HG03066 (cell line): ENCODE measurements at regions not wholly inside any gene's neighbourhood (a gene's known extent, or its start where the extent isn't known, plus 50 kb on each side); places are given as distances from the start of the nearest gene placed in this dataset.

ENCODE experiments used
- ATAC-seq: cut with Tn5 transposase; IDR thresholded peaks from one replicate; pipeline ENCODE4 v1.9.1; 2021; ENCODE audit warnings: low read depth; ENCODE audit not compliant: unreplicated experiment

DNA sequence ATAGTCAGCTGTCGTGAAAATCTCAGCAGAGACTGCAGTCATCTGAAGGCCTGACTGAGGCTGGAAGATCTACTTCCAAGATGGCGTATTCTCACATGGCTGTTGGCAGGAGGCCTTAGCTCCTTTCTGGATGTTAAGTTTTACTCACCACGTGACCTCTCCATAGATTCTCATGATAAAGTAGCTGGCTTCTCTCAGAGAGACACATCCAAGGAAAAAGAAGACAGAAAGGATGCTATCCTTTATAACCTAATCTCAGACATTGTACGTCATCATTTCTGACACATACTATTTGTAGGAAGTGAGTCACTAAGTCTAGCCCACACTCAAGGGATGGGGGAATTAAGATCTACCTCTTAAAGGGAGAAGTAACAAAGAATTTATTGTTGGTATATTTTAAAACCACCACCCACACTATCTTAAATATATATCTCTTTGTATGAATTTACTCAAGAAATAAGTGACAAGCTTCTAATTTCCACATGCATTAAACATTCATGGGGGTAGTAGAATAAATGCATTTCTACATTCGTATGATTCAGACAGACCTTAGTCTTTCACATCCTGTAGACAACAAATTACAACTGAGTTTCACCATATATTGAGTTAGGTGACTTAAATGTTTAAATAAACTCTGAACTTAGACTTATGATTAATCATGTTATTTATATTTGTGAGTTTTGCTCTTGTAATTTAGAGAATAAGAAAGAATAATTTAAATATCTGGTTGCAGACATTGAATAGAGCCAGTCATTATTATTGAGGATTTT is 411.0 kb downstream of the LRIG3 start:
- no peak for ATAC-seq

DNA sequence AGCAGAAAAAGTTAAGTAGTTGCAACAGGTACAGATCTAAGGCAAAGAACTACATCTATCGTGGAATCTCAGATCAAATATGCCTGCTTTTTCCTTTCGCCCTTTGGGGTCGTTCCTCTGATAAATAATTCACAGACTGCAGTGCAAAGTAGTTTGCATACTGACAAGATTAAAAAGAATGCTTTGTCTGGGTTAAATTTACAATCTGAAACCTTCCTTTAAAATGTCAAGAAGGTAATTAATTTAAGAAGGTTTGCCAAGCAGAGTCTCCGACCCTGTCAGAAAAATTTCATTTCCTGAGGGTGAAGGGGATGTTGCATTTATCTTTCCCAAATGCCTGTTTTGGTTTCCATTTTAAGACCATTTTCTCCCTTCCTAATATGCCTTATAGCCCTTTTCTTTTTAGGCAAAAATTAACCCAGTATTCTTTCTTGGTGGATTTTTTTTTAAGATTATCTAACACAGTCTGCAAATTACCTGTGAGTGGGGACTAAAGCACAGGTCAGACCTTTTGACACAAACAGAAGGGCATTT is 406.9 kb downstream of the LRIG3 start:
- ATAC-seq, result no peak

DNA sequence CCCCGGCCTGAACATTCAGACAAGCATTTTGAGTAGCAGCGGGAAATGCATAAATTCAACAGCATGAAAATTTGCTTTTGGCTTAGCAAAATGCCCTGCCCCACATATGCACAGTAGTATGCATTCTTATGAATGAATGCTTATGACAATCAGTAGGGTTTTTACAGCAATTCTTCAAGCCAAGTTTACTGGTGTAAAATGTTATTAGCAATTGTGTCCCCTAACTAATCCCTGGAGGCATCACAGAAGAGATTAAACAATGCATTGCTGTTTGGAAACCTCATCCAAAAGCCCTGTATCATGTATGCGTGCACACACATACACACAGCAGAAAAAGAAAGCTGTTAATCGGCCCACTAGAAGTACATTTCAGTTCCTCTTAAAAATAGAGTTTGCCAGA is 406.5 kb downstream of the LRIG3 start:
- ATAC-seq, result no peak

DNA sequence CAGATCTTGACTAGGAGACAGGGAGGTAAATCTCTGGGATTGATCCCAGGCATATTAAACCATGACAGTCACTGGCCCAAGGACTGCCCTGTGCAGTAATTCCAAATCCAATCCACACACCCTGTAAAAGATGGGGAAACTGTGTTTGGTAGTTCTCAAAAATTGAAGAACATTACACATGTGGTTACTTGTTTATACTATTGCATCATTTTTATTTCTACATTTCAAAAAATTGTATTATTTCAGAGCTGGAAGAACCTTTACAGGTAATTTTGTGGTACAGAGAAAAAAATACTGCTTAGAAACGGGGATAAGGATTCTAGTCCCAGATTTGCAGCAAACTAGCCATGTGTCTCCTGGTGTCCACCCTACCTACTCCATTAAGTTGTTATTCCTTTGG is 400.5 kb downstream of the LRIG3 start:
- ATAC-seq, result no peak

DNA sequence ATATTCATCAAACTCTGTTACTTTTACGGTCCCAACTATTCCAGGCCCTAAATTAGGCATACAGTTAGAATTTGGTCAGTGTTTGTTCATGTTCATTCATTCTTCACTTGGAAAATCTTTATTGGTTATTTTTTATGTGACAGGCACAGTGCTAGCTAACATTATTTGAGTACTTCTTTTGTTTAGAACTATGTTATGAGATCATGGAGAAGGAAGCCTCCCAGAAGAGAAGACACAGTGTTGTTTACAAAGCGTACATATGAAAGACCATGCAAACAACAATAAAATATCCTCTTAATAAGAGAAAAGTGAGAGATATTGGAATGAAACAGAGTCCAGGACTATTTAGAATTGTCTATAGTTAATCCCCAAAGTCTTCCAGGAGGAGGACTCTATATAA is 399.2 kb downstream of the LRIG3 start:
- ATAC-seq, result no peak

DNA sequence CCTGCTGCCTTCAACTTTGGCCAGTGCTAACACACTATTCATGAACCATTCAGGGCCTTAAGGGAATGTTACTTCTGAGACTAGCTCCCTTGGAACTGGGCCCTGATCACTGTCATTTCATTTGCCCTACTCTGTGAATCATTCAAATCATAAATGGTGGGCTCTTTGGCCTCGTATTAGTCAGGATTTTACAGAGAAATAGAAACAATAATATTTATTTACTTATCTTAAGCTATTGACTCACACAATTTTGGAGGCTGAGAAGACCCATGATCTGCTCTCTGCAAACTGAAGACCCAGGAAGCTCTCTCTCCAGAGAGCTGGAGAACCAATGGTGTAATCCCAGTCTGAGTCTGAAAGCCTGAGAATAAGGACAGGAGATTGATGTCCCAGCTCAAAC is 398.5 kb downstream of the LRIG3 start:
- no peak for ATAC-seq

DNA sequence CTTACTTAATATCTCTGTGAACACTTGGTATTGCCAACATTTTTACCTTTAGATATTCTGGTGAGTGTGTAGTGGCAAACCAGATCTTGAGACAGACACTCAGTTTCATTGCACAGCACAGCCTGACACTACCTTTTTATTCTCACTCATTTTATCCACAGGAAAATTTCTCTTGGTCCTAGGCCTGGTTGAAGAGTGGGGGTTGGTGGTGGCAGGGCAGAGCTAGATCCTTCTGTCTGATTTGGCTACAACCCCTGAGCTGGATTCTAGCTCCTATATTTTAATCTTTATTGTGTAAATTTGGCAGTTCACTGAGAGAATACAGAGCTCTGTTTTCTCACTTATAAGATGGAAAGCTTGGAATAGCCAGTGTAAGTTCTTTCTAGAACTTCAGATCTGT is 396.9 kb downstream of the LRIG3 start:
- ATAC-seq, result no peak

DNA sequence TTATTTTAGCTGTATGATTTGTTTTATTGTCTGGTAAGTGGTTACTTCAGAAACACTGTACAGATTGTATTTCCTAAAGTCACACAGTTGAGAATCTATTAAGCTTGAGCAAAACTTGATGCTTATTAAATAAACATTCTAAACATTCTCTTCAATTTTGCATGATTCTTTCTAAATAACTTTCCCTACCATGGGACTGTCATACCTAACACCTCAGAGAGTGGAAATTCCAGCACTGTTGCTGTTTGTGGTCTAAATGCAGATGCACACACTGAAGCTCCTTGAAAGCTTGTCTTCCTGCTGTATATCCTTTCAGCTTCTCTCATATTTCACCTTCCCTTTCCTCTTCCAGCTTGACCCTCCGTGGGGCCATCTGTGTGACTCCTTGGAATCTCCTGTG is 392.0 kb downstream of the LRIG3 start:
- no peak for ATAC-seq

DNA sequence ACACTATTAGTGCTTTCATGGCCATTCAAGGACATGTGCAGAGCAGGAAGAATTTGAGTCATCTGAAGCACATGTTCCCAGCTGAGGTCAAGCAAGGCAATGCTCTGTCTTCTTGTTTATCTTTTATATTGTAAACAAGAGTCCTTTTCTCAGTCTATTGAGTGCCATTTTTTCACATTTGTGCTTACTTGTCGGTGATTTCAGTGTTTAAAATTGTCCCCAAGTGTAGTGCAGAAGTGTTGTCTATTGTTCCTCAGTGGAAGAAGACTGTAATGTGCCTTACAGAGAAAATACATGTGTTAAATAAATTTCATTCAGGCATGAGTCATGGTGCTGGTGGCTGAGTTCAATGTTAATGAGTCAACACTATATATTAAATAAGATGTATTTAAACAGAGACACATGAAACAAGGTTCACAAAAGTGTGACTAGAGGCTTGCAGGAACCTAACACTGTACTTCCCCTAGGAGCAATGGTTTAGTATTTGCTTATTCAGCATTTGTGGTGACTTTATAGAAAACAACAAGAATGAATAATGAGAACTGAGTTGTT is 391.1 kb downstream of the LRIG3 start:
- ATAC-seq, result no peak

DNA sequence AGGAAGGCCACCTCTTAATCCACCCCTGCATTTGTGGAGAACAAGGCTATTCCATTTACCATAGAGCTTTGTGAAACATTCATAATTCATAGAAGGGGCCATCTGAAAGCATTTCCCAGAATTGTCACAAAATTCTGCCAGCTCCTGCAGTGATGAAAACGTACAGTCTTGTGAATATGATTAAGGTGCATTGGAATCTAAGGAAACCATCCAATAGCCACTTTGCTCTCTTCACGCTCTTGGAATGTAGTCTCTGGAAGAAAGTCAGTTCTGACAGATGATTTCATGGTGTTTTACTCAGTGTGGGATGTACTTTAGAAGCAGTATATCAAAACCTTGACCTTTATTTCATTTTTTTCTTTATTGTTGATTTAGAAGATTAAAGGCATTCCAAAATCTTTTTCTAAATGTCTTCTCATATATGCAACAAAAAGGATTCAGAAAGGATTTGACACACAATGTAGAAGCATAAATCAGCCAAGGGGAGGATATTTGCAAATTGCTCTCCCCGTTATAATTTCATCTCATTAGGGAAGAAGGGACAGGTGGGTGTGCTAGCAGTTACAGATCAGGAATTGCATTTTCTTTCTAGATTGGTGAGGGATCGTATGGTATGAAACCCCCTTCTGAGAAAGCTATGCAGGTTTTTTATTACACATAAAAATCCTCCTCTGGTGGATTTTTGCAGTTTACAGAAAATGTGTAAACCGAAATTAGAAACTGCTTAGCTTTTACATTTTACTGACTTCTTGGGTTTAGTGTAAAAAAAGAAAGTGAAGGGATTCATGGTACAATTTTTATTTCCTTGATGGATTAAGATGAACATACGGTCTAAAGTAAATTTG is 390.2 kb downstream of the LRIG3 start:
- ATAC-seq, result no peak

DNA sequence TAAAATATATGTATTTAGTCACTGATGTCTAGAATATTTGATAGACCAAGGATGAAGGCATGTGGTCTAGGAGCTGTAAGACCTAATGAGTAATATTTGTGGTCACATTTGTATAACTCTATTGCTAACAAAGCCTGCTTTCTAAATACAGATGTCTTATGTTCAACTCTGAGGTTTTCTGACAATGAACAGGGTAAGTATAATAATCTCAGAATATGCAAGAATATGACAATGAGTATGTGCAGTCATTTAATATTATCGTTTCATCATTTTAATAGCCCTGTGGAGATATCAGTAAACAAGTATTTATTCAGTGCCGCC is 389.6 kb downstream of the LRIG3 start:
- ATAC-seq, result no peak

DNA sequence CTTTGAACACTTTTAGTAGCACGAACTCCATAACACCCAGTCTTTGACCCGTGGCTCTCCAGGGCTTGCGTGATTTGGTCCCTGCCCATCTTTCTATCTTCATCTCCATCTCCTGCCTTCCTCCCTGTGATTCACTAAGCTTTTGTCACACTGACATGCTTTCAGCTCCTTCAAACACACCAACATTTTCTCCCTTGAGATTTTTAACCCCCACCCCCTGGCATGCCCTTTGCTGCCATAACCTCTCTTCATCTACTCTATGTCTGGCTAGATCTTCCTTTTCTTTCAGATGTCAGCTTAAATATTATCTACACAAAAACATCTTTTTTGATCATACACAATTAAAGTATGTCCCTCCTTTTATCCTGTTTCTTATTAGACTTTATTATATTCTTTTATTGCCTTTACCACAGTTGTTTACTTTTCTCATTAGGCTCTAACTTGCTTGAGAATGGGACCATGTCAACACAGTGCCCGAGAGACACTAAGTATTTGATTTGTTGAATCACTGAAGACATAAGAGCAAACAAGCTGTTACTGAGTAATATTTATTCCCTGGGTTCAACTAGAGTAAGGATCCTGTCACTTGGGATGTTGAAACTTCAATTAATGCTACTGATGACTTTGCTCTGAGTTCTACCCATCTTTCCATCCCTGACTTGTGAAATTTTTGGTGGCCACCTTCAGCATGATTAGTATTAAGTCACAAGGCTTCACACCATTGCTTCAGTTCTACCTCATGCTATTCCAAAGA is 387.3 kb downstream of the LRIG3 start:
- ATAC-seq, result no peak

DNA sequence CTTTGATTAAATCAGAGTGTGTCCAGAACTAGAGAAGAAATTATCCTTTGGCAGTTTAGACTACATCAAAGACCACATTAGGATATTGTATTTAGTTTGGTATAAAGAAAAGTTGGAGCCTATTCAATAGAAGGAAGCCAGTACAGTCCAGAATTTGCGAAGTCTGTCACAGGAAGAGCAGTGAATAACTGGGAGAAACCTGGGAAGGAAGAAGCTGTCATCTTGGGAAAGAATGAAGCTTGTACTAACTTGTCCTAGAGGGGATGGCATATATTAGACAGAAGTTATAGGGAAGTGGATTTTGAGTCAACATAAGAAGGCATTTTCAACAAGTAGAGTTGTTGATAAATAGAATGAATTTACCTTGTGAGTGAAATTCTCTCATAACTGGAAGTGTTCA is 386.7 kb downstream of the LRIG3 start:
- ATAC-seq, result no peak

DNA sequence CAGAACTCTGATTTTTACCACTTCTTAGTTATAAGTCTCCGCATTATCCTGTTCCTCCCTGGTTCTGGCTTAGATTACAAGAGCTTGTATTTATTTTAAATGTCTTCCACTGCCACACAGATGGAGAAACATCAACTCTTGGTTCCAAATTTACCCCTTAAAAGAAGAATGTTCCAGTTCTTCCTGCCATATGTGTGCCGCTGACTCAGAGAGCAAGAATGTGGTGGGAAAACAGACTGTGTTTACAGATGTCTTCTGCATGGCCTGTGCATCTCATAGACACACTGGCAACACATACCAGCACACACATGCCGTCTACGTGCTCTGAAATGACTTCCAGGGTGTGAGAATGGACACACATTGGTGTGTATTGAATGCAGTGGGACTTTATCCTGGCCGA is 383.0 kb downstream of the LRIG3 start:
- ATAC-seq, result no peak

DNA sequence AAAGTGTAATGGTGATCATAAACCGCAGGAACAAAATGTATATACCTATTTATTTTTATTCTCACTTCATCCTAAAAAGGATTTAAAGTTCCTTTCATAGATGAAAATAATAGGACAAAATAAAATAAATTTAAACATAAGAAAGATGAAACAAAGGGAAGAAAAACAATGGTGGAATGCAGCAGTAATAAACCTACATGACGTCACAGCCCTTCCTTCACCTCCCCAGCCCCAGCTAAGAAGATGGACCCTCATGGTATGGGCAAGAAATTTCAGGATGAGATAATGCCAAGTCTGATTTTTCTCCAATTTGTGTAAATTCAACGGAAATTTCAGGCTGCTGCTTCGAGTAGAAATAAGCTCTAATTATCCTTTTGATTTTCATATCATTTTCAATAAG is 381.0 kb downstream of the LRIG3 start:
- no peak for ATAC-seq

DNA sequence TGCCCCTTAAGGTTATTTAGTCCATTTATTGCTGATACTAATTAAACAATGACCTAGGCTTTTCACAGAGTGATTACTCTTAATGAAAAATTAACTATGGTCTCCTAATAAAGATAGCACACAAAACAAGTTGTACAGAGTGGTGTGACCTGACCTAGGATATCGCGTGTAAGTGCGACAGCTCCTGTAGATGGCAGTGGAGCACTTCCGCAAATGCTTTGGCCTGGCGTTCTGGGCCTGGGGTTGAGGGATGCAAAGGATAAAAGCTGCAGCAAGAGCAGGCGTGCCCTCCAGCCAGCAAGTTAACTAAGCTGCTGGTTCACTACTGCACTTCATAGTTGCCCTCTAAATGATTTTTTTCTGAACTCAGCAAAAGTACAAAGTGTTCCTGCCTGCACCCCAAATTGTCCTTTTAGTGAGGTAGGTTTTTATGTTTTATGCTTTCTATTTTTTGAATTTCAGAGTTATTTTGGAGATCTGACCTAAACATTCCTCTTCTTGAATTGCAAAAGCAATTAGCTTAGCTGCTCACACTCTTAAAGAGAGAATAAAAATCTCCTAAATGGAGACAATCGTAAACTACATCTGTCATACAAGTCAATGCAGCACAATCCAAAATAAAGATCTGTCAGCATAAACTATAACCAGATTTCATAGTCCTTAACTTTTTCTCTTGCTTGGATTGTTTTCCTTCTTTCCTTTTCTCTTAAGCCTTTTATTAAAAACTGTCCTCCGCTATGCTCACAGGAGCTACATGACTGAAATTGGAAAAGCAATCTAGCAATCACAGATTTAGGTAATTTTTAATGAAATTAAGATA is 379.6 kb downstream of the LRIG3 start:
- no peak for ATAC-seq

DNA sequence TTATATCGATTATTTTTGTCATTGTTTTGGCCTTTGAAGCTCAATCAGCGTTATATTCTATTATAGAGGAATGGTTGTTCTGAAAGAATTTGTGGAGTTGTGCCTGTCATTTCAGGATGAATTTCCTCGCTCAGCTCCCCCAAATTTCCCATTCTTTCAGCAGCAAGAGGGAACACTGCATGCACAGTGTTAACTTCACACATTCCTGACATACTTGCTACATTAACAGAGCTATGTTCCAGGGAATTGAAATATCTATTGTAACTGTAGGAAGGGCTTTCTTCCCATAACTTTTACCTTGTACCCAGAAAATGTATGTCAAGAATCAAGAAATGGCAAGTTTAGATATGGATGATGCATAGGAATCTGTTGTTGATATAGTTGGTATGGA is 379.0 kb downstream of the LRIG3 start:
- ATAC-seq, result no peak

DNA sequence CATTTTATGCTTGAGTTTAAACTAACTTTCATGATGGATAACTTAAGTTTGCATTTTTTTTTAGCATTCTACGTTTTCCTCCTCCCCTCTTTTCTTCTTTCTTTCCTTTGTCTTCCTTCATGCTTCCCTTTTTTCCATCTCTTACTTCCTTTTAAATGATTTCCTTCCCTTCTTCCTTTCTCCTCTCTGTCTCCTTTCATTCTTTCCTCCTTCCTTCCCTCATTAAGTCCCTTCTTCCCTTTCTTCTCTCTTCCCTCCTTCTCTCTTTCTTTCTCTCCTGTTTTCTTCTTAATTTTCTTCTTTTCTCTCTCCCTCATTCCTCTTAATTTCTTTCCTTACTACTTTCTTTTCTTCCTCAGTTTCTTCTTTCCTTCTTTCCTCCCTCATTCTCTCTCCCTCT is 376.0 kb downstream of the LRIG3 start:
- no peak for ATAC-seq

DNA sequence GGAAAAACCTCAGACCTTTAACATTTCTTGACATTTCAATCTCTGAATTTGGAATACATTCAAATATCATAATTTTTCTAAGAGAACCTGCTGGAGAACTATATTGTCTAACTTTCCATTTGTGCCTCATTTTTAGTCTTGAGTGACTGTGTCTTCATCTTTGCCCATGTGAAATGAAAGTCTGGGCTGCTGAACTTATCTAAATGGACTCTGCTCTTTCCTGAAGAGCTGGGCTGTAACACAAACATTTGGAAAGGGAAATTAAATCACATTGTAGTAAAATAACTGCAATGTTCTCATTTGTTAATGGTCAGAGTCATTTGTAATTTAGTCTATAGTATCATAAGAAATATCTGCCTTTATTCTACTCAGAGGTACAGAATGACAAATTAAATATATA is 373.1 kb downstream of the LRIG3 start:
- no peak for ATAC-seq

DNA sequence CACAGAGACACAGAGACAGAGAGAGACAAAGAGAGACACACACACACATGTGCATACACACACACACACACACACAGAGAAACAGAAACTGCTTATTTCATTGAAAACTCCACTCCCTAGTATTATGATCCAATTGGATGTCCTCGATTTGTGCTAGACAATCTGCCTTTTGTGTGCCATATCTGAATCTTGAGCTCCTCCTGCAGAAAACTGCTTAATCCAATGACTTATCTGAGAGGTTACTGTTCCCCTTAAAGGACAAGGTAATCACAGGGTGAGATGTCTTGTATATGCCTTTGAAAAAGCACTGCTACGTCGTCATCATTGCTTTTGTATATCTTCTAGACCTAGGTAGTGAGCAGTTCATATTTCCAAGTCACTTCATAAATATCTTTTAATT is 371.5 kb downstream of the LRIG3 start:
- no peak for ATAC-seq
